ENCODE measurements at regions not wholly inside any gene's neighbourhood (a gene's known extent, or its start where the extent isn't known, plus 50 kb on each side); places are given as distances from the start of the nearest gene placed in this dataset.
"Not testable (repeated sequence)": the region's sequence is repeated elsewhere in the genome, so short reads cannot be mapped to it uniquely, and the experiment has no call there.

- no peak for DNase-seq (ENCODE audit: low read depth, low spot score)
Measured at GRCh38 chr9:38342532-38342931, 50.0 kb upstream of the ALDH1B1 start.

DNA sequence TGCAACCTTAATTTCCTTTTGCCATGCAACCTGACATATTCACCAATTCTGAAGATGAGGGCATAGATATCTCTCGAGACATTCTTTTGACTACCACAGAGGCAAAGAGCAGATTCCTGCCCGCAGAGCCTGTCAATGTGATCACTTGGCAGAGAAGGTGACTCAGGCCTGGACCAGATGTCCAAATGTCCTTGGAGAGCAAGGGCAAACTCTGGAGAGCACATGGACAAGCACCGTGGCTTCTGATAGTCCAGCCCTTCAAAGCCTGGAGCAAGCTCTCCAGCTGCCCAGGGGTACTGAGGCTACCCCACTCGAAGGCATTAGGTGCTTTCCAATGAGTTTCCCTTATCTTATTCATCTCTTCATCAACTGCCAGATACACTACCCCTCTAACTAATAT is 50.4 kb upstream of the ALDH1B1 start:
- DNase-seq (ENCODE audit: low read depth, low spot score) = no peak

DNA sequence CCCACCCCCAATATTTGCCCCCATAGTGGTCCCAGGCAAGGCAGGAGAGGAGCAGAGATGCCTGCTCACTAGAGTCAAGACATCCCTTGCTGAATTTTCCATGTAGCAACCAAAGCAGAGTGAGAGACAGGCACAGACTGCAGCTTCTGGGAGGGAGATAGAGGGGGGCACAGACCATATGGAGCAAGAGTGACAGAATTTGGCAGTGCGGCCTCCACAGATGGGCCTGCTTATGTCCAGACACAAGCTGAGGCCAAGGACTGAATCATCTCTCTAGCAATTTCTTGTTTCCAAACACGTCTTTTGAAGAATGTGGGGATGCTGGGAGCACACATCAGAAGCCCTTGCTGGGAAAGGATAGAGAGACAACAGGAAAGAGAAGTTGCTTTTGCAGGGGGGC is 53.0 kb upstream of the ALDH1B1 start:
- DNase-seq (ENCODE audit: low read depth, low spot score) = peak; percentile 40

- DNase-seq (ENCODE audit: low read depth, low spot score) = peak; percentile 81
Measured at GRCh38 chr9:38339087-38339486, 53.4 kb upstream of the ALDH1B1 start.

DNA sequence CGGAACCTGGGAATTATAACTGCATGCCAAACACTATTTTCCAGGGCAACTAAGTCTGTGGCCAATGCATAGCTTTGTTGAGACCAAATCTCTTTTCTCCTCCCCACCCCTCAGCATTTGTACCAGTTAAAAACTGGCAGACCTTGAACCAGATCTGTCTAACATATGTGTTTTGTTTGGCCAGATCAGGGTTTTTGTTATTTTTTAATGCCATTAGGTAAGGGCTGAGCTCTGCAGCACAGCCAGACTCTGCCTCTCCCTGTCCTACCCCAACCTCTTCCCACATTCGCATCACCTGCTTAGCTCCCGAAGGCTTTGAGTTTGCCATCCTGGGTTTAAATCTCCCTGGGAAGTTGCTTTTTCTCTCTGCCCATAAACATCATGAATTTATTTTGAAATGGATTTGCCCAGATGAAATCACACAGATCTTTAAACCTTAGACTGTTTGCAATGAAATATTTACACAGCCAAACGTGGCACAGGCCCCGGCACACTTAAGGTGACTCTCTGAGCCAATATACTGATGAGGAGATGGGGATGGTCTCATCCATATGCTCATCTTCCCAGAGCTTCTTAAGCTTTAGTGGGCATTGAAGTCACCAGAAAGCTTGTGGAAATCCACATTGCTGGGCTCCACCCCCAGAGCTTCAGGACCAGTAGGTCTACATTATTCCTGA is 54.0 kb upstream of the ALDH1B1 start:
- DNase-seq (ENCODE audit: low read depth, low spot score) = peak; percentile 48

GRCh38 chr9:38337706-38338264 is 54.7 kb upstream of the ALDH1B1 start:
- no peak for DNase-seq (ENCODE audit: low read depth, low spot score)

GRCh38 chr9:38337181-38337580 is 55.3 kb upstream of the ALDH1B1 start:
- DNase-seq (ENCODE audit: low read depth, low spot score) = no peak

GRCh38 chr9:38336341-38336740 is 56.2 kb upstream of the ALDH1B1 start:
- DNase-seq (ENCODE audit: low read depth, low spot score) = no peak

GRCh38 chr9:38335686-38336085 is 56.8 kb upstream of the ALDH1B1 start:
- DNase-seq (ENCODE audit: low read depth, low spot score) = no peak

- DNase-seq (ENCODE audit: low read depth, low spot score) = no peak
Measured at GRCh38 chr9:38334234-38334633, 58.3 kb upstream of the ALDH1B1 start.

DNA sequence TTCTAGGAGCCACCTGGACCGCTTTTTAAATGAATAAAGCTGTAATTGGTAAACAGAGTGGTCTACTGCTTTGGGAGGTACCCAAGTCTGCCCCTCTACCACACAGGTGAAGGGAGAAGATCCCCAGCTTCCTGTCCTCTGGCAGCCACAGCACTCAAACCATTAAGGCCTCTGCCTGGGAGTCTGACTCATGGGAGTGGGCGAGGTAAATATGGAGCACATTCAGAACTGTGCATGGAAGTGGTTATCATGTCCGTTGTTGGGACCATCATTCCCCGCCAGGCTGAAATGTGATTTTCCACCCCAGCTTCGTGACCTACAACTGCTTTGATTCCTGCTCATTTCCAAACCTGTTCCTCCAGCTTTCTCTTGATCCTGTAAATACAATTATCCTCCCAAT is 59.5 kb upstream of the ALDH1B1 start:
- DNase-seq (ENCODE audit: low read depth, low spot score) = no peak

DNA sequence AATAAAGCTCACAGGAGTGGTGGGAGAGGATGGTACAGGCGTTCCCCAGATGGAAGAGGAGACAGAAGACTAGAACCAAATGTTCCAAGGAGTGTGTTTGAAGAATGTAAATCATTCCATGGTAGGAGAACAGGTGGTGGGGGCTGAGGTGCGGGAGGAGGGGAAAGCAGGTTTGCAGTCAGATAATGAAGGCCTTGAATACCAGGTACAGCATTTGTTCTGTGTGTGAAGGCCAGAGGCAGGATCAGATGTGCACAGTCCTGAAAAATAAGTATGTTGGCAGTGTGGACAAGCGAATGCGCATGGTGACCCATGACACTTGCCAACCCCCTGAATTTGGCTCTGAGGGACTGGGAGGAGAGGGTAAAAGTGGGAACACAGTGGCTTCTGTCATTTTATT is 59.9 kb upstream of the ALDH1B1 start:
- no peak for DNase-seq (ENCODE audit: low read depth, low spot score)

- DNase-seq (ENCODE audit: low read depth, low spot score) = no peak
Measured at GRCh38 chr9:38331141-38331540, 61.4 kb upstream of the ALDH1B1 start.

- DNase-seq (ENCODE audit: low read depth, low spot score) = no peak
Measured at GRCh38 chr9:38329968-38330367, 62.5 kb upstream of the ALDH1B1 start.

GRCh38 chr9:38328765-38329164 is 63.7 kb upstream of the ALDH1B1 start:
- no peak for DNase-seq (ENCODE audit: low read depth, low spot score)

DNA sequence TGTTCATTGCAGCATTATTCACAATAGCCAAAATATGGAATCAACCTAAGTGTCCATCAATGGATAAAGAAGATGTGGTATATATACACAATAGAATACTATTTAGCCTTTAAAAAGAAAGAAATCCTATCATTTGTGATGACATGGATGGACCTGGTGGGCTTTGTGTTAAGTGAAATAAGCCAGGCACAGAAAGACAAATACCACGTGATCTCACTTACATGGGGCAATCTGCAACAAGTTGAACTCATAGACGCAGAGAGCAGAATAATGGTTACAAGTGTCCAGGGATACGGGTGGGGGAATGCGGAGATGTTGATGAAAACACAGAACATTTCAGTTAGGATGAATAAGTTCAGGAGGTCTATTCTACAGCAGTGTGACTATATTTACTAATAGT is 66.4 kb upstream of the ALDH1B1 start:
- DNase-seq (ENCODE audit: low read depth, low spot score) = no peak

GRCh38 chr9:38324213-38324612 is 68.3 kb upstream of the ALDH1B1 start:
- not testable (repeated sequence) for DNase-seq (ENCODE audit: low read depth, low spot score)

DNA sequence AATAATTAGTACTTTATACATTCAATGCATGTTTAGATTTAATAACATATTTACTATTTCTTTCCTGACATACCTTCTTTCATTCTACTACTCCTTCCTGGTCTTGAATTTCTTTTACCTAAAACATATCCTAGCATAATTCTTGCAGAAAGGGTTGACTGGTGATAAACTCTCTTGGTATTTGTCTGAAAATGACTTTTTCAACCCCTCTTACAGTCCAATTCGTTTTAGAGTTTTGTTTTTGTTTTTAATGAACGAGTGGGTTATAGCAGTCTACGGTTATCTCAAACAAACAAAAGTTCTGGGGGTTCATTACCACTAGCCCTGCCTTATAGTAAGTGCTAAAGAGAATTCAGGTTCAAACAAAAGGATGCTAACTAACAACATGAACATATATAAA is 69.6 kb upstream of the ALDH1B1 start:
- no peak for DNase-seq (ENCODE audit: low read depth, low spot score)

DNA sequence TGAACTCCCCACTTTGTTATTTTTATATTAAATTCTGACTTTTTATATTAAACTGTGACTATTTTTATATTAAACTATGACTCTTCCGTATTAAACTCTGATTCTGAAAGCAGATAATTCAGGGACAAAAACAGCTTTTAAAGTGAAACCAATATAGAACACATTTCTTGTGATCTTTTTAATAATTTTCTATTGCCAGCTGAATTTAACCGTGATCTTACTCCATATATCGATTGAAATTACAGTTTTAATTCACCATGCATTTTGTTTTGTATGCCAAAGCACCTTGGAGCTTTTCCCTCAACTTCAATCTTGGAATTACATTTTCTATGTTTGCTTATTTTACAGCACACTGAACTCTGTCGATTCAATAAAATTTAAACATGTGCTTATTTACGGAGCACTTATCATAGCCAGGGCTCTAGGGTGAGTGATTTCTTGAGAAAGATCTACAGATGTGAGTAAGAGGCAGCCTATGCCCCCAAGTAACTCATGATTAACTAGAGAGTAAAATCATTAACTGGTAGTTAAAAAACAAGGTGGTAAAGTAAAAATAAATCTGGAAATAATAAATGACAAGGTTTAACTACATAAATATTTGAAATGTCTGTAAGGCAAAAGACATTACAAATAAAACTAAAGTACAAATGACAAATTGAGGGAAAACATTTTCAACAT is 72.9 kb upstream of the ALDH1B1 start:
- DNase-seq (ENCODE audit: low read depth, low spot score) = no peak

GRCh38 chr9:38318759-38319495 is 73.6 kb upstream of the ALDH1B1 start:
- DNase-seq (ENCODE audit: low read depth, low spot score) = peak; percentile 41

- DNase-seq (ENCODE audit: low read depth, low spot score) = no peak
Measured at GRCh38 chr9:38316166-38316780, 76.2 kb upstream of the ALDH1B1 start.

DNA sequence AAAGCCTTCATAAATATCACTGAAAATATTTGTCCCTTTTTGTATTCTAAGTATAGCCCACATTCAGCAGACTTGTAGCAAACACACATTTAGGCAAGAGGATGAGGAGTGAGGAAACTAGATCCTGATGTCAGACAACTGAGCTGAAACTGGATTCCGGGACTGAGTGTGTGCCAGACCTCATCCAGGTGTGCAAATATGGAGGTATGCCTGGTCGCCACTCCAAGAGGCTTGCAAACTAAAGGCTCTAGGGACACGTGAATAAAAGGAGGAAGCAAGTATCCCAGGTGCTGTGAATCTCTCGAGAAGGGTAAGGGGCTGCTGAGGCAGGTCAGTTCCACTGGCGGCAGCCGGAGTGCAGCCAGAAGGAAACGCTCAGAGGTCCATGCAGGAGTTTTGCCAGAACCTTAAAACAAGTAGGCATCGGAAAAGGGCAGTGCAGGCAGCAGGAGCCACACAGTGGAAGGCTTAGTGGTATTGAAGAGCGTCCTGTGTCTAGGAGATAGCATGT is 77.4 kb upstream of the ALDH1B1 start:
- no peak for DNase-seq (ENCODE audit: low read depth, low spot score)
